ENCODE measurements at regions not wholly inside any gene's neighbourhood (a gene's known extent, or its start where the extent isn't known, plus 50 kb on each side); places are given as distances from the start of the nearest gene placed in this dataset.

DNA sequence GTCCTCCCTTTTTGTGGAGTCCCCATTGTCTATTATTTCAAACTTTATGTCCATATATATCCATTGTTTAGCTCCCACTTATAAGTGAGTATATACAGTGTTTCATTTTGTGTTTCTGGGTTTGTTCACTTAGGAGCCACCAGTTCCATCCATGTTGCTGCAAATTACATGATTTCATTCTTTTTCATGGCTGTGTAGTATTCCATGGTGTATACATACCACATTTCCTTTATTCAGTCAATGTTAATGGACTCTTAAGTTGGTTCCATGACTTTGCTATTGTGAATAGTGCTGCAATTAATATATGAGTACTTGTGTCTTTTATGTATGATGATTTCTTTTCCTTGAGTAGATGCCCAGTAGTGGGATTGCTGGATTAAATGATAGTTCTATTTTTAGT lies 329.1 kb downstream of the AR start:
- H3K4me1 ChIP-seq (ENCODE audit: insufficient read depth, low read length): no peaks in the 10 kb centered on the region
- H3K9me3 ChIP-seq (ENCODE audit: control insufficient read depth in 1 of 2, insufficient read depth in 1 of 2, low read length in 2 of 2): peaks cover 0 to 6% of the 10 kb centered on the region in 2 experiments
- Mint-ChIP-seq H3K27me3 (no peaks in the 10 kb centered on the region), H3K4me1 (ENCODE audit: low read depth) (no peaks in the 10 kb centered on the region), H3K36me3 (ENCODE audit: low read depth) (no peaks in the 10 kb centered on the region), H3K27ac (no peak overlapping the region), H3K9me3 (peaks cover 3% of the 10 kb centered on the region), H3K4me3 (no peak overlapping the region)
- TF ChIP-seq, protein P1, sequence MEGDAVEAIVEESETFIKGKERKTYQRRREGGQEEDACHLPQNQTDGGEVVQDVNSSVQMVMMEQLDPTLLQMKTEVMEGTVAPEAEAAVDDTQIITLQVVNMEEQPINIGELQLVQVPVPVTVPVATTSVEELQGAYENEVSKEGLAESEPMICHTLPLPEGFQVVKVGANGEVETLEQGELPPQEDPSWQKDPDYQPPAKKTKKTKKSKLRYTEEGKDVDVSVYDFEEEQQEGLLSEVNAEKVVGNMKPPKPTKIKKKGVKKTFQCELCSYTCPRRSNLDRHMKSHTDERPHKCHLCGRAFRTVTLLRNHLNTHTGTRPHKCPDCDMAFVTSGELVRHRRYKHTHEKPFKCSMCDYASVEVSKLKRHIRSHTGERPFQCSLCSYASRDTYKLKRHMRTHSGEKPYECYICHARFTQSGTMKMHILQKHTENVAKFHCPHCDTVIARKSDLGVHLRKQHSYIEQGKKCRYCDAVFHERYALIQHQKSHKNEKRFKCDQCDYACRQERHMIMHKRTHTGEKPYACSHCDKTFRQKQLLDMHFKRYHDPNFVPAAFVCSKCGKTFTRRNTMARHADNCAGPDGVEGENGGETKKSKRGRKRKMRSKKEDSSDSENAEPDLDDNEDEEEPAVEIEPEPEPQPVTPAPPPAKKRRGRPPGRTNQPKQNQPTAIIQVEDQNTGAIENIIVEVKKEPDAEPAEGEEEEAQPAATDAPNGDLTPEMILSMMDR (IDR thresholded peaks at IDR 0.05): no peak
- DNase-seq: no peak
- H3K4me3 ChIP-seq (ENCODE audit: low read length): no peak overlapping the region
- H3K27ac ChIP-seq (ENCODE audit: low read depth in 1 of 2, low read length in 2 of 2): no peak overlapping the region
- no peak for ATAC-seq (ENCODE audit: poor library complexity)
- ChIA-PET POLR2A (no interaction called here), CTCF (no interaction called here)
- H3K27me3 ChIP-seq (ENCODE audit: control insufficient read depth in 1 of 2, insufficient read depth in 2 of 2, low read length in 2 of 2): no peaks in the 10 kb centered on the region
- no peaks in the 10 kb centered on the region for H3K36me3 ChIP-seq (ENCODE audit: insufficient read depth, low read length)
- intact Hi-C loops (cut with DNase I, micrococcal nuclease): no loop called here

DNA sequence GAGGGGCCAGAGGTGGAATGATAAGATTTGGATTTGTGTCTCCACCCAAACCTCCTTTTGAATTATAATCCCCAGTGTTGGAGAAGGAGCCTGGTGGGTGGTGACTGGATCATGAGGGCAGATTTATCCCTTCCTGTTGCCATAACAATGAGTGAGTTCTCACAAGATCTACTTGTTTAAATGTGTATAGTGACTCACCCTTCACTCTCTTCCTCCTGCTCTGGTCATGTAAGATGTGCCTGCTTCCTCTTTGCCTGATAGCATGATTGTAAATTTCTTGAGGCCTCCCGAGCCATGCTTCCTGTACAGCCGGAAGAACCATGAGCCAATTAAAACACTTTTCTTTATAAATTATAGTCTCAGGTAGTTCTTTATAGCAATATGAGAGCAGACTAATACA lies 348.6 kb downstream of the AR start:
- no peaks in the 10 kb centered on the region for H3K27me3 ChIP-seq (ENCODE audit: control insufficient read depth in 1 of 2, insufficient read depth in 2 of 2, low read length in 2 of 2)
- POLR2A ChIA-PET: no interaction called here
- H3K9me3 ChIP-seq (ENCODE audit: control insufficient read depth in 1 of 2, insufficient read depth in 1 of 2, low read length in 2 of 2): no peaks in the 10 kb centered on the region
- no peaks in the 10 kb centered on the region for H3K27me3 Mint-ChIP-seq
- TF ChIP-seq, protein P1 (IDR thresholded peaks at IDR 0.05): no peak
- intact Hi-C loops (cut with DNase I, micrococcal nuclease): no loop called here
- DNase-seq (no peak), ATAC-seq (ENCODE audit: poor library complexity) (no peak)
- no peak overlapping the region for H3K27ac Mint-ChIP-seq
- CTCF ChIA-PET: no interaction called here
- H3K4me1 ChIP-seq (ENCODE audit: insufficient read depth, low read length): no peaks in the 10 kb centered on the region
- no peak overlapping the region for H3K4me3 ChIP-seq (ENCODE audit: low read length)
- H3K36me3 ChIP-seq (ENCODE audit: insufficient read depth, low read length): no peaks in the 10 kb centered on the region
- H3K36me3 Mint-ChIP-seq (ENCODE audit: low read depth): no peaks in the 10 kb centered on the region
- no peak overlapping the region for H3K27ac ChIP-seq (ENCODE audit: low read depth in 1 of 2, low read length in 2 of 2)
- no peaks in the 10 kb centered on the region for H3K4me1 Mint-ChIP-seq (ENCODE audit: low read depth)
- H3K4me3 Mint-ChIP-seq: no peak overlapping the region
- H3K9me3 Mint-ChIP-seq: no peaks in the 10 kb centered on the region

DNA sequence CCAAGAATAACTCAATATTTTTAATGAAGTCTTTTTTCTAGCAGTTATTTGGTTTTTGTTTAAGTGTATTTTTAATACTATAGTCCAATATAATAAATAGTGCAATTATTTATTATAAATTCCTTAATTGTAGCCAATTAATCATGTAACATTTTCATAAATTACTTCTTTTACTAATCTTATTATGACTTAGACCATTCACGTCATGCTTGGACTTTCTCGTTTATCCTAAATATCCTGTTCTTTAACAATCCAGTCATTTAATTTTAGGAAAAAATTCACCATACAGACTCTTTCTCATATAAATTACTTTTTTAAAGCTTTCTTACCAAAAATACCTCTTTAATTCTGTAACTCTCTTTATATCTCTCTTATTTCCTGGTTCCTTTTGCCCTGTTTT lies 350.1 kb downstream of the AR start:
- H3K9me3 ChIP-seq (ENCODE audit: control insufficient read depth in 1 of 2, insufficient read depth in 1 of 2, low read length in 2 of 2): no peaks in the 10 kb centered on the region
- H3K4me3 ChIP-seq (ENCODE audit: low read length): no peak overlapping the region
- Mint-ChIP-seq H3K9me3 (peaks cover 1% of the 10 kb centered on the region), H3K27ac (no peak overlapping the region), H3K4me3 (no peak overlapping the region), H3K36me3 (ENCODE audit: low read depth) (no peaks in the 10 kb centered on the region), H3K27me3 (no peaks in the 10 kb centered on the region), H3K4me1 (ENCODE audit: low read depth) (no peaks in the 10 kb centered on the region)
- H3K27ac ChIP-seq (ENCODE audit: low read depth in 1 of 2, low read length in 2 of 2): no peak overlapping the region
- H3K36me3 ChIP-seq (ENCODE audit: insufficient read depth, low read length): no peaks in the 10 kb centered on the region
- no peak for ATAC-seq (ENCODE audit: poor library complexity)
- TF ChIP-seq, protein P1 (IDR thresholded peaks at IDR 0.05): no peak
- no peak for DNase-seq
- ChIA-PET CTCF (no interaction called here), POLR2A (no interaction called here)
- no peaks in the 10 kb centered on the region for H3K27me3 ChIP-seq (ENCODE audit: control insufficient read depth in 1 of 2, insufficient read depth in 2 of 2, low read length in 2 of 2)
- intact Hi-C loops (cut with DNase I, micrococcal nuclease): no loop called here
- no peaks in the 10 kb centered on the region for H3K4me1 ChIP-seq (ENCODE audit: insufficient read depth, low read length)

All from CD4-positive, alpha-beta T cell (primary cell).